Hepatocyte (in vitro differentiated cells): ENCODE measurements at regions not wholly inside any gene's neighbourhood (a gene's known extent, or its start where the extent isn't known, plus 50 kb on each side); places are given as distances from the start of the nearest gene placed in this dataset.

ENCODE experiments used
- DNase-seq: peaks from one replicate; pipeline ENCODE4 v3.0.0-alpha.2; 2016; ENCODE audit warnings: low spot score
- H2AFZ ChIP-seq: fragments of 200-600 bp; sonication (generic); 2 replicates; pipeline ENCODE4 v1.6.0; 2016; ENCODE audit warnings: antibody characterized with exemption, mild to moderate bottlenecking
- H3K27ac ChIP-seq: fragments of 200-600 bp; sonication (generic); 2 replicates; pipeline ENCODE4 v1.5.1; 2016; ENCODE audit warnings: mild to moderate bottlenecking
- H3K27me3 ChIP-seq: fragments of 200-600 bp; sonication (generic); 2 replicates; pipeline ENCODE4 v1.6.1; 2016
- H3K36me3 ChIP-seq: fragments of 200-600 bp; sonication (generic); replicated peaks from 2 replicates; pipeline ENCODE4 v1.5.1; 2016; ENCODE audit warnings: low read depth; ENCODE audit not compliant: insufficient read depth
- H3K4me1 ChIP-seq: fragments of 200-600 bp; sonication (generic); 2 replicates; pipeline ENCODE4 v1.5.1; 2016; ENCODE audit warnings: mild to moderate bottlenecking, moderate library complexity; ENCODE audit not compliant: insufficient read depth
- H3K4me2 ChIP-seq: fragments of 200-600 bp; sonication (generic); 2 replicates; pipeline ENCODE4 v1.6.0; 2016
- H3K4me3 ChIP-seq: fragments of 200-600 bp; sonication (generic); 2 replicates; pipeline ENCODE4 v1.5.1; 2016; ENCODE audit warnings: mild to moderate bottlenecking
- H3K79me2 ChIP-seq: fragments of 200-600 bp; sonication (generic); 2 replicates; pipeline ENCODE4 v1.6.0; 2017; ENCODE audit warnings: mild to moderate bottlenecking
- H3K9me2 ChIP-seq: fragments of 200-600 bp; sonication (generic); replicated peaks from 2 replicates; pipeline ENCODE4 v1.6.0; 2017; ENCODE audit warnings: mild to moderate bottlenecking; ENCODE audit not compliant: insufficient read depth
- H3K9me3 ChIP-seq: fragments of 200-600 bp; sonication (generic); 2 replicates; pipeline ENCODE4 v1.5.1; 2016; ENCODE audit warnings: low read depth, mild to moderate bottlenecking
- H4K20me1 ChIP-seq: fragments of 200-600 bp; sonication (generic); 2 replicates; pipeline ENCODE4 v1.6.0; 2016; ENCODE audit warnings: mild to moderate bottlenecking; ENCODE audit not compliant: insufficient read depth, poor library complexity, severe bottlenecking
- CTCF ChIP-seq: fragments of 200-600 bp; sonication (generic); IDR thresholded peaks from 2 replicates; pipeline ENCODE4 v1.5.1; 2016; ENCODE audit warnings: antibody characterized with exemption, mild to moderate bottlenecking; ENCODE audit not compliant: poor library complexity
- EZH2 ChIP-seq: fragments of 200-600 bp; sonication (generic); IDR thresholded peaks from 2 replicates; pipeline ENCODE4 v1.6.1; 2016; ENCODE audit warnings: antibody characterized with exemption, mild to moderate bottlenecking, borderline replicate concordance
- EZH2phosphoT487 ChIP-seq: fragments of 200-600 bp; sonication (generic); IDR thresholded peaks from one replicate; pipeline ENCODE4 v1.6.1; 2018; ENCODE audit warnings: antibody characterized with exemption, mild to moderate bottlenecking, low read depth, moderate library complexity; ENCODE audit not compliant: unreplicated experiment, severe bottlenecking
- WGBS: methylation state at CpG from one replicate; pipeline ENCODE4 v1.1.6; 2016; ENCODE audit warnings: low lambda C conversion rate; ENCODE audit errors: missing lambda C conversion rate; 5-methylcytosine and 5-hydroxymethylcytosine counted together

GRCh38 chr5:125704888-125705287, 718.3 kb upstream of the GRAMD2B start:
- TF ChIP-seq CTCF (no peak), EZH2 (no peak), EZH2phosphoT487 (no peak)
- H3K36me3 ChIP-seq = no peaks in the 10 kb centered on the region
- H3K79me2 ChIP-seq = no peaks in the 10 kb centered on the region
- DNase-seq = no peak
- H4K20me1 ChIP-seq = no peaks in the 10 kb centered on the region
- no peak overlapping the region for H3K27ac ChIP-seq
- peaks cover 7% of the 10 kb centered on the region for H3K4me1 ChIP-seq
- H3K9me2 ChIP-seq = no peaks in the 10 kb centered on the region
- H3K27me3 ChIP-seq = no peaks in the 10 kb centered on the region
- no peaks in the 10 kb centered on the region for H3K9me3 ChIP-seq
- no peak overlapping the region for H3K4me3 ChIP-seq
- H3K4me2 ChIP-seq = no peak overlapping the region
- no peak overlapping the region for H2AFZ ChIP-seq
- 97% methylated on average over 1 of the region's 1 CpG for WGBS

GRCh38 chr5:125708583-125708982, 714.6 kb upstream of the GRAMD2B start:
- H3K36me3 ChIP-seq = no peaks in the 10 kb centered on the region
- H2AFZ ChIP-seq = no peak overlapping the region
- H4K20me1 ChIP-seq = no peaks in the 10 kb centered on the region
- no peaks in the 10 kb centered on the region for H3K4me1 ChIP-seq
- no peak overlapping the region for H3K4me3 ChIP-seq
- no peaks in the 10 kb centered on the region for H3K9me3 ChIP-seq
- H3K27ac ChIP-seq = no peak overlapping the region
- no peaks in the 10 kb centered on the region for H3K27me3 ChIP-seq
- H3K9me2 ChIP-seq = no peaks in the 10 kb centered on the region
- WGBS = 88% methylated on average over 2 of the region's 2 CpGs
- no peak overlapping the region for H3K4me2 ChIP-seq
- no peaks in the 10 kb centered on the region for H3K79me2 ChIP-seq
- TF ChIP-seq EZH2 = no peak
- no peak for TF ChIP-seq EZH2phosphoT487
- no peak for TF ChIP-seq CTCF
- DNase-seq = no peak

DNA sequence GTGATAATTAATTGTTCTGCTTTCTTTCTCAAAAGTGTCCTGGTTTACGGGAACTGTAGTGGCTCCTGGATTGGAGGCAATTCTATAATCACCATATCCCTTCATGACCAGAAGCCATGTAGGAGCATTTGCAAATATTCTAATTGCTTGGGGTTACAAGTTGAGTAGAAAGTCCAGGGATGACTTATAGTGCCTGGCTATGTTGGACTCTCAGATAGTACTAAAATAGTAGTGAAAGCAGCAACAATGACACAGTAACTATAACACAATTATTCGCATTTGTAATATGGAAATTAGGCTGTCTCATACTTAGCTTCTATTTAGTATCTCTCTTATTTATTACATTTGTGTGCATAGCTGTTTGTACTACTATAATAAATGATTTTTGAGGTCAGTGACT, 712.5 kb upstream of the GRAMD2B start:
- Histone ChIP-seq H3K4me2 (no peak overlapping the region), H3K79me2 (no peaks in the 10 kb centered on the region), H4K20me1 (no peaks in the 10 kb centered on the region), H3K27ac (no peak overlapping the region), H3K4me3 (no peak overlapping the region), H3K36me3 (no peaks in the 10 kb centered on the region), H2AFZ (no peak overlapping the region), H3K4me1 (no peaks in the 10 kb centered on the region), H3K9me2 (no peaks in the 10 kb centered on the region), H3K9me3 (no peaks in the 10 kb centered on the region), H3K27me3 (no peaks in the 10 kb centered on the region)
- no peak for DNase-seq
- WGBS = 96% methylated on average over 2 of the region's 2 CpGs
- TF ChIP-seq EZH2 = no peak
- no peak for TF ChIP-seq EZH2phosphoT487
- no peak for TF ChIP-seq CTCF

GRCh38 chr5:125712397-125712796, 710.8 kb upstream of the GRAMD2B start:
- H3K36me3 ChIP-seq = no peaks in the 10 kb centered on the region
- no peaks in the 10 kb centered on the region for H3K9me3 ChIP-seq
- H3K4me2 ChIP-seq = no peak overlapping the region
- peaks cover 6% of the 10 kb centered on the region for H3K4me1 ChIP-seq
- DNase-seq = no peak
- H3K27ac ChIP-seq = no peak overlapping the region
- no peaks in the 10 kb centered on the region for H4K20me1 ChIP-seq
- WGBS = 76% methylated on average over 1 of the region's 1 CpG
- no peaks in the 10 kb centered on the region for H3K79me2 ChIP-seq
- no peaks in the 10 kb centered on the region for H3K9me2 ChIP-seq
- TF ChIP-seq EZH2 (no peak), CTCF (no peak), EZH2phosphoT487 (no peak)
- H2AFZ ChIP-seq = no peak overlapping the region
- no peak overlapping the region for H3K4me3 ChIP-seq
- no peaks in the 10 kb centered on the region for H3K27me3 ChIP-seq
